Stimulated activated naive CD8-positive, alpha-beta T cell treated with anti-CD3 and anti-CD28 coated beads, Interleukin-15, Interleukin-2, amounts not matched to agents 100 U/mL and 50 U/mL, for 24 hours (primary cell): ENCODE measurements at regions not wholly inside any gene's neighbourhood (a gene's known extent, or its start where the extent isn't known, plus 50 kb on each side); places are given as distances from the start of the nearest gene placed in this dataset.
"Not testable (repeated sequence)": the region's sequence is repeated elsewhere in the genome, so short reads cannot be mapped to it uniquely, and the experiment has no call there.

Source experiments
- ATAC-seq: fragments of 150-1000 bp; cut with Tn5 transposase; one replicate; pipeline ENCODE4 v1.10.0; 2021
- DNase-seq: peaks from one replicate; pipeline ENCODE4 v3.0.0; 2021

- ATAC-seq: no peak
- DNase-seq: no peak
These were observed 58.3 kb upstream of the SHB start for GRCh38 chr9:38127271-38127839.

DNA sequence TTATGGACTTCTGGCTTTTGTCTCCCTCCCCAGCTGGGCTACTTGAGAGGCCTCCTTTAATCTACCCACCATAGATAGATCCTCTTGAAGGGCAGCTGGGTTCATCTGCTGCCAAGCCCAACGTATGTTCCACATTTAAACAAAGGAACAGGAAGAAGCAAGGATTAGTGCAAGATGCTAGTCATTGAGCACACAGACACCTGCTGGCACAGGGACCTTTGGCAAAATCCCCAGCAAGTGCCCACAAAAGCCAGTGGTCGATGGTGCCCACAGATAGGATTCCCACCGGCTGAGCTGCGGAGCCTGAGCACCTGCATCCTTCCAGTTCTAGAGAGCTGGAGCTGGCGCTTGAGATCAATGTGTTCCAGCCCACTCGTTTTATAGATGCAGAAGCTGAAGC, 57.7 kb upstream of the SHB start:
- ATAC-seq: no peak
- DNase-seq: no peak

DNA sequence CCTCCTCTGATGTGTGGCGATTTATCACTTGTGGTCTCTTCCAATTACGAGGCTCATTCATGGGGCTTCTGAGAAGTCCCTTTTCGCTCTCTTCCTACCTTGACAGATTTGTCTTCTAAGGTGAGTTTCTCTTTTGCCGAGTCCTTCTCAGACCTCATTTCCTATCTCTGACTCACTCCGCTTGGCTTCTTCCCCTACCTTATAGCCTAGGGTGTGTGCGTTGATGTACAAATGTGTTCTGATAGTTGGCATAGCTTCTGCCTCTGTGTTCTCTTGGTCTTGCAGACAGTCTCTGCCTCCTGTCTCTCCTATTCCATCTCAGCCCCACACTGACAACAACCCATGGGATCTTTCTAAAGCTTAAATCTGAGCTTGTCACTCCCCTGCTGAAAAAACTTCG, 56.9 kb upstream of the SHB start:
- ATAC-seq: no peak
- DNase-seq: no peak

DNA sequence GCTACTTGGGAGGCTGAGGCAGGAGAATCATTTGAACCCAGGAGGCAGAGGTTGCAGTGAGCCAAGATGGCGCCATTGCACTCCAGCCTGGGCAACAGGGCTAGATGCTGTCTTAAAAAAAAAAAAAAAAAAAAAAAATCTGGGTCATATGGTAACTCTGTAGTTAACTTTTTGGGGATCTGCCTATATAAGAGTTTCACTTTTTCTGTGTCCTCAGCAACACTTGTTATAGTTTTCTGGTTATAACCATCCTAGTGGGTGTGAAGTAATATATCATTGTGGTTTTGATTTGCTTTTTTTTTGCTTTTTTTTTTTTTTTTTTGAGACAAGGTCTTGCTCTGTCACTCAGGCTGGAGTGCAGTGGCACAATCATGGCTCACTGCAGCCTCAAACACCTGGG, 54.3 kb upstream of the SHB start:
- not testable (repeated sequence) for DNase-seq, ATAC-seq

- no peak for ATAC-seq
These were observed 51.9 kb upstream of the SHB start for GRCh38 chr9:38120961-38121360.

DNA sequence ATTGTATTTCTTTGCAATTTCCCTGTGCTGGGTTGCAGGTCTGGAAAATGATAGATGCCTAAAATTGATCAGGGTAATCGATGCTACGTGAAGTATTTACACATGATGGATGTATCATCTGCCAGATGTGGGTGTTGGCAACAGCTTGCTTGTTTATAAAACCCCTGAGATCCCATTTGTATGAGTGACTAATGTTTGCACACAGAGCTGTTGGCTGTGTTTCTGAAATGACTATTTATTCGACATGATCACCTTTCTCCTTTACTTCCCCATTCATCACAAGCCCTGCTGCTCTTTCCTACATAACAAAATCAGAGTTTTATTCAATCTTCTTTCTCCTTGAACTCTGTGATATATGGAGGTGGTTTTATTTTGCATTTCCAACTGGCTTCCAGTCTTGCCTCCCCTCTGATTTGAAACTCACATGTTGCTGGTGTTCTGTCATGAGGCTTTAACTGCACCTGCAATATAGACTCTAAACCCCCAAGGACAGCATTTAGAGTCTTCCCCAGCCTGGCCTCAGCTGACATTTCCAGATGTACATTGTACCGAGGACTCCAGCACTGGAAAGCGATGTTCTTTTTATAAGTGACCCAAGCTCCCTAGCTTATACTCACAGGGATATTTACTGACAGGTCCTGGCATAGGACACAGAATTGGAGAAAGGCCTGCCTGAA, 50.7 kb upstream of the SHB start:
- DNase-seq (no peak), ATAC-seq (no peak)

More at GRCh38 chr9:38120961-38121360, 51.9 kb upstream of the SHB start:
- no peak for DNase-seq

DNA sequence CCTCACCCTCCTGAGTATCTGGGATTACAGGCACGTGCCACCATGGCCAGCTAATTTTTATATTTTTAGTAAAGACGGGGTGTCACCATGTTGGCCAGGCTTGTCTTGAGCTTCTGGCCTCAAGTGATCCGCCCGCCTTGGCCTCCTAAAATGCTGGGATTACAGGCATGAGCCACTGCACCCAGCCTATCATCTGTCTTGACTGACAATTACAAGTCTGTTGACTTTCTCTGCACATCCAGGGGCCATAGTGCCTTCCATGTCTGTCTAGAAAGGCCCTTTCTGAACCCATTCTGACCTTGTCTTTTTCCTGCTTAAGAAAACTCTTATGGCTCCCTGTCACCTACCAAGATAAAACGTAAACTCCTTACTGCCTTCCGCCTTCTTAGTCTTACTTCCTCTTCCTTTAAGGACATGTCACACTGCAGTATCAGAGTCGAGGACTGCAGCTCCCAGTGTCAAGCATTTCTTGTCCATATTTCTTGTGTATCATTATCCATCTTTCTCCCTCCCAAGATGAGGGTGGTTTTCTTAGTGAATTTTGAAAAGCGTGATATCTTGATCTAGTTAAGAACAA, 49.9 kb upstream of the SHB start:
- ATAC-seq: no peak

More for the DNA sequence above, 49.9 kb upstream of the SHB start:
- DNase-seq: no peak
